Ovary (tissue), 3 donors: ENCODE measurements at regions not wholly inside any gene's neighbourhood (a gene's known extent, or its start where the extent isn't known, plus 50 kb on each side); places are given as distances from the start of the nearest gene placed in this dataset.

Source experiments
- CTCF ChIP-seq, 3 donors: fragments of 450-650 bp in 2 of 3; fragments of 200-600 bp in 1 of 3; IDR thresholded peaks; one replicate each; pipeline versions ENCODE4 v1.5.1 to v1.8.0; 2016 to 2022; ENCODE audit warnings: antibody characterized with exemption in 3 of 3, mild to moderate bottlenecking in 1 of 3
- EP300 ChIP-seq: sonication (generic); formaldehyde crosslinking; IDR thresholded peaks from one replicate; pipeline ENCODE4 v1.6.1; 2017; ENCODE audit warnings: antibody characterized with exemption
- POLR2A ChIP-seq: fragments of 450-650 bp; IDR thresholded peaks from one replicate; pipeline ENCODE4 v1.6.1; 2017; ENCODE audit warnings: antibody characterized with exemption, mild to moderate bottlenecking, moderate library complexity
- donor health status: DM: no; HTN: no; CAD: no.

DNA sequence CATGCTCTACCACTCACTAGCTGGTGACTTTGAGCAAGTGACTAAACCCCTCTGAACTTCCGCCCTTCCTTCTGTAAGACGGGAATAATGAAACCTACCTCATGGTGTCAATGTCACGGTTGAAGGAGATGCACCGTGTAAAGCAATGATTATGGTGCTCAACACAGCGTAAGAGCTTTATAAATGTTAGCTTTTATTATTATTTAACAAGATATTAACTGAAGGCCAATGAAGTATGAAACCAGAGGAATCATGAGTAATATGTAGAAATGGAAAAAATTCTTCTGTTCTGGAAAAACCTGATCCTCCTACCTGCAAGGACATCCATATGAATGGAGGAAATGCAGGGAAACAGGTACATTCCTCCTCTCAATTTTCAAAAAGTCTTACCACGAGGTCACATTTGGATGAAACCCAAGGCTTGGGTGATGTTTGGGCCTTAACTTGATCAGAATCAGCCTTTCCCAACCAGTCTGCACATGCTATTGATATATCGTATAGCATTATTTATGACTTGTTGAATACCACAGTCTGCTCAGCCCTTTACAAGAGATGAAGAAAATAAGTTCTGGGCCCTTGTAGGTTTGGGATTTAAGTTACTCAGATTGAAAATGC, 166.8 kb upstream of the TBX3 start:
- TF ChIP-seq CTCF (IDR thresholded peaks at IDR 0.05) (no peak), POLR2A (no peak), EP300 (no peak)
